A549 (cell line): ENCODE measurements at regions not wholly inside any gene's neighbourhood (a gene's known extent, or its start where the extent isn't known, plus 50 kb on each side); places are given as distances from the start of the nearest gene placed in this dataset.

ENCODE experiments used
- ATAC-seq, 2 experiments: fragments of 200-7000 bp in 1 of 2; fragments of >200 bp in 1 of 2; cut with Nextera tagmentation in 1 of 2; cut with Tn5 transposase in 1 of 2; 3 replicates each; pipeline versions ENCODE4 v1.8.0 to v1.9.1; 2018 to 2020; ENCODE audit warnings: mild to moderate bottlenecking in 1 of 2, moderate library complexity in 1 of 2
- CTCF ChIA-PET: fragments of 300-600 bp; sonication (Branson Sonifier 250); formaldehyde crosslinking; extraction: SDS; loops from one replicate; lab custom pipeline; 2021; ENCODE audit warnings: antibody characterized with exemption, inconsistent platforms; lab: Yijun Ruan, JAX
- POLR2A ChIA-PET: fragments of 350-600 bp; formaldehyde crosslinking; extraction: SDS; loops from one replicate; lab custom pipeline; 2021; ENCODE audit warnings: antibody characterized with exemption, inconsistent platforms; lab: Yijun Ruan, JAX
- DNase-seq, 2 experiments: peaks; one replicate each; pipeline versions ENCODE4 v3.0.0 to v3.0.0-alpha.2; 2011 to 2016; ENCODE audit warnings: low read depth in 1 of 2, low spot score in 1 of 2
- FAIRE-seq: peaks from 2 replicates; lab custom pipeline; 2011; peaks lifted over from hg19 to GRCh38; lab: Jason Lieb, UNC
- H3K27ac ChIP-seq, 2 experiments: fragments of >200 bp; sonication (Bioruptor Twin); formaldehyde crosslinking; 3 replicates each; pipeline ENCODE4 v1.5.1; 2016 to 2017
- H3K4me1 ChIP-seq: fragments of >200 bp; sonication (Bioruptor Twin); formaldehyde crosslinking; 3 replicates; pipeline ENCODE4 v1.6.1; 2016
- H3K4me2 ChIP-seq: fragments of >200 bp; sonication (Bioruptor Twin); formaldehyde crosslinking; 3 replicates; pipeline ENCODE4 v1.6.1; 2016
- H3K4me3 ChIP-seq: fragments of >200 bp; sonication (Bioruptor Twin); formaldehyde crosslinking; 3 replicates; pipeline ENCODE4 v1.5.1; 2016
- H3K9me3 ChIP-seq: fragments of >200 bp; sonication (Bioruptor Twin); formaldehyde crosslinking; 3 replicates; pipeline ENCODE4 v1.6.1; 2016
- ATOH8 ChIP-seq: fragments of 250-450 bp; sonication (Bioruptor Pico); IDR thresholded peaks from 2 replicates; pipeline ENCODE4 v1.5.0; 2020; ENCODE audit warnings: low read depth, mild to moderate bottlenecking, moderate library complexity
- CBX8 ChIP-seq: fragments of 200-600 bp; sonication (generic); IDR thresholded peaks from 2 replicates; pipeline ENCODE4 v1.6.1; 2016
- CEBPB ChIP-seq, 2 experiments: fragments of >200 bp in 1 of 2; sonication (Bioruptor Twin) in 1 of 2; formaldehyde crosslinking in 1 of 2; IDR thresholded peaks; 2 replicates each; pipeline ENCODE4 v1.6.1; 2012 to 2016
- CTCF ChIP-seq: fragments of >200 bp; sonication (Bioruptor Twin); formaldehyde crosslinking; IDR thresholded peaks from 3 replicates; pipeline ENCODE4 v1.5.1; 2016
- EHF ChIP-seq: fragments of 250-450 bp; sonication (Bioruptor Pico); IDR thresholded peaks from 2 replicates; pipeline ENCODE4 v1.5.0; 2020; ENCODE audit warnings: mild to moderate bottlenecking
- ELK1 ChIP-seq: fragments of 150-350 bp; IDR thresholded peaks from 2 replicates; pipeline ENCODE4 v1.6.1; 2014; ENCODE audit warnings: low read depth, mild to moderate bottlenecking, low read length
- HDAC2 ChIP-seq: fragments of 200-600 bp; sonication (generic); IDR thresholded peaks from 2 replicates; pipeline ENCODE4 v1.6.1; 2016
- HOXB13 ChIP-seq: fragments of 250-450 bp; sonication (Bioruptor Pico); IDR thresholded peaks from 2 replicates; pipeline ENCODE4 v1.5.0; 2020; ENCODE audit warnings: low read depth, mild to moderate bottlenecking, moderate library complexity
- JUN ChIP-seq, 2 experiments: fragments of >200 bp; sonication (Bioruptor Twin); formaldehyde crosslinking; IDR thresholded peaks; 2 replicates in 1 of 2; 3 replicates in 1 of 2; pipeline ENCODE4 v1.6.1; 2016 to 2017
- MYC ChIP-seq: IDR thresholded peaks from 2 replicates; pipeline ENCODE4 v1.6.1; 2012; ENCODE audit warnings: mild to moderate bottlenecking, inconsistent platforms, low read length, improper control_type of control experiment, borderline replicate concordance
- PBX3 ChIP-seq: IDR thresholded peaks from 2 replicates; pipeline ENCODE4 v1.6.1; 2012
- PHF8 ChIP-seq: fragments of 200-600 bp; sonication (generic); IDR thresholded peaks from 2 replicates; pipeline ENCODE4 v1.6.1; 2016; ENCODE audit warnings: low read depth, mild to moderate bottlenecking, antibody characterized with exemption, moderate library complexity, borderline replicate concordance
- POLR2A ChIP-seq: IDR thresholded peaks from 2 replicates; pipeline ENCODE4 v1.6.1; 2012; ENCODE audit warnings: mild to moderate bottlenecking, low read length
- POLR2AphosphoS2 ChIP-seq: conservative IDR thresholded peaks from 2 replicates; pipeline ENCODE4 v1.6.1; 2012; ENCODE audit warnings: low read length, improper control_type of control experiment, inconsistent platforms
- RAD21 ChIP-seq, 2 experiments: fragments of >200 bp in 1 of 2; sonication (Bioruptor Twin) in 1 of 2; formaldehyde crosslinking in 1 of 2; IDR thresholded peaks in 1 of 2; conservative IDR thresholded peaks in 1 of 2; 2 replicates in 1 of 2; 3 replicates in 1 of 2; pipeline ENCODE4 v1.6.1; 2012 to 2018; ENCODE audit warnings: inconsistent platforms in 1 of 2
- RCOR1 ChIP-seq: fragments of 150-350 bp; IDR thresholded peaks from 2 replicates; pipeline ENCODE4 v1.6.1; 2014; ENCODE audit warnings: antibody characterized with exemption, low read length, low read depth
- REST ChIP-seq: fragments of 200-600 bp; sonication (generic); IDR thresholded peaks from 2 replicates; pipeline ENCODE4 v1.6.1; 2016; ENCODE audit warnings: antibody characterized with exemption, mild to moderate bottlenecking, moderate library complexity
- SMC3 ChIP-seq: fragments of >200 bp; sonication (Bioruptor Twin); formaldehyde crosslinking; IDR thresholded peaks from 3 replicates; pipeline ENCODE4 v1.6.1; 2018; ENCODE audit warnings: inconsistent platforms
- TFCP2L1 ChIP-seq: fragments of 250-450 bp; sonication (Bioruptor Pico); IDR thresholded peaks from 2 replicates; pipeline ENCODE4 v1.5.0; 2021; ENCODE audit warnings: mild to moderate bottlenecking
- TP53 ChIP-seq: fragments of 250-450 bp; sonication (Bioruptor Pico); IDR thresholded peaks from 2 replicates; pipeline ENCODE4 v1.5.0; 2021; ENCODE audit warnings: mild to moderate bottlenecking, moderate library complexity
- ZC3H11A ChIP-seq: fragments of 450-650 bp; IDR thresholded peaks from 2 replicates; pipeline ENCODE4 v1.6.1; 2014; ENCODE audit warnings: antibody characterized with exemption, mild to moderate bottlenecking
- ZSCAN20 ChIP-seq: fragments of 250-450 bp; sonication (Bioruptor Pico); IDR thresholded peaks from 2 replicates; pipeline ENCODE4 v1.8.0; 2022; ENCODE audit warnings: mild to moderate bottlenecking, moderate library complexity
- WGBS: methylation state at CpG from one replicate; pipeline ENCODE4 v1.1.6; 2017; ENCODE audit errors: missing lambda C conversion rate; 5-methylcytosine and 5-hydroxymethylcytosine counted together

- TF ChIP-seq SMC3 (peak; percentile 35; the same call in 2 of the 3 replicates), CTCF (peak; percentile 56), RAD21 (conservative IDR thresholded peaks at IDR 0.05 in 1 of 2, IDR thresholded peaks at IDR 0.05 in 1 of 2) (peak; percentile 57 to 61), HOXB13 (CRISPR knock-in tag) (no peak), TP53 (CRISPR knock-in tag) (no peak)
- CTCF ChIA-PET: interaction anchor here (0.6 to 1.8 kb wide), 5 partner anchors 9 to 1568 kb away, joined by 3 to 11 read pairs (median 4); no protein-coding TSS in a partner anchor
- FAIRE-seq: no peak
- DNase-seq: peak; percentile 3 to 14
- H3K4me1 ChIP-seq: no peaks in the 10 kb centered on the region
- no peak for ATAC-seq
- no peak overlapping the region for H3K4me3 ChIP-seq
- no peak overlapping the region for H3K4me2 ChIP-seq
- H3K9me3 ChIP-seq: no peaks in the 10 kb centered on the region
- H3K27ac ChIP-seq: no peak overlapping the region
- POLR2A ChIA-PET: no interaction called here
- WGBS: 40% methylated on average over 8 of the region's 8 CpGs
These were observed 390.1 kb downstream of the ANKRD50 start for GRCh38 chr4:124322234-124323065.

- no peak for DNase-seq
- CTCF ChIA-PET: no interaction called here
- Histone ChIP-seq H3K27ac (no peak overlapping the region), H3K4me1 (no peaks in the 10 kb centered on the region), H3K4me3 (no peak overlapping the region), H3K9me3 (no peaks in the 10 kb centered on the region), H3K4me2 (no peak overlapping the region)
- POLR2A ChIA-PET: no interaction called here
- ATAC-seq: no peak
- TF ChIP-seq EHF: no peak
- no peak for TF ChIP-seq CTCF
- TF ChIP-seq MYC: no peak
- TF ChIP-seq JUN (IDR thresholded peaks at IDR 0.05): no peak
- TF ChIP-seq PBX3: no peak
- TF ChIP-seq HOXB13 (CRISPR knock-in tag): no peak
- TF ChIP-seq RCOR1: no peak
- TF ChIP-seq PHF8: no peak
- TF ChIP-seq TFCP2L1 (CRISPR knock-in tag): no peak
- no peak for TF ChIP-seq POLR2A
- TF ChIP-seq CBX8: no peak
- TF ChIP-seq CEBPB (IDR thresholded peaks at IDR 0.05): no peak
- TF ChIP-seq REST: no peak
- TF ChIP-seq ZSCAN20 (CRISPR knock-in tag): no peak
- TF ChIP-seq ATOH8 (CRISPR knock-in tag): no peak
- no peak for TF ChIP-seq ELK1
- TF ChIP-seq ZC3H11A: no peak
- no peak for TF ChIP-seq POLR2AphosphoS2
- TF ChIP-seq HDAC2: no peak
- no peak for FAIRE-seq
These were observed 386.8 kb downstream of the ANKRD50 start for GRCh38 chr4:124325690-124326089.
